ENCODE measurements at regions not wholly inside any gene's neighbourhood (a gene's known extent, or its start where the extent isn't known, plus 50 kb on each side); places are given as distances from the start of the nearest gene placed in this dataset.

DNA sequence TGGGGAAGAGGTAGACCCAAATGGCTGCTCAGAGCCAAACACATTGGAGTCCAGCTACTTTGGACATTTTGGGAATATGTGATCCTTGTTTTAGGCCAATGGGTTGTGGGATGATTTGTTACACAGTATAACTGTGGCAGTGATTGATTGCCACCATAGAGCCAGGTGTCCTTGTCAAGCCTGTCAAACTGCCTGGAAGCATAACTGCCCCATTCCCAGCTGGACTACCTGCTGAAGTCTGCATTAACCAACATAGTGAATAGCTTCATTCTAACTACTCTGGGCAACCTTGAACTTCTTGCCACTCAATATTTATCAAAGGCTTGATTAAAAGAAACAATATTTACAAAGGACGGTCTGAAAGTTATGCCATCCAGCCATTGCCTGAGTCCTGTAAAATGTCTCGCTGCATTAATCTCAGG, 164.7 kb downstream of the LINC00237 start:
- Mint-ChIP-seq H3K27ac (ENCODE audit: unreplicated experiment) (no peak overlapping the region), H3K36me3 (ENCODE audit: low read depth) (no peaks in the 10 kb centered on the region), H3K4me1 (ENCODE audit: low read depth) (no peaks in the 10 kb centered on the region), H3K9me3 (ENCODE audit: low read depth) (peaks cover 28% of the 10 kb centered on the region), H3K27me3 (ENCODE audit: low read depth) (no peaks in the 10 kb centered on the region), H3K4me3 (ENCODE audit: unreplicated experiment) (no peak overlapping the region)
- DNase-seq (ENCODE audit: low spot score) = no peak
- TF ChIP-seq, protein P1, sequence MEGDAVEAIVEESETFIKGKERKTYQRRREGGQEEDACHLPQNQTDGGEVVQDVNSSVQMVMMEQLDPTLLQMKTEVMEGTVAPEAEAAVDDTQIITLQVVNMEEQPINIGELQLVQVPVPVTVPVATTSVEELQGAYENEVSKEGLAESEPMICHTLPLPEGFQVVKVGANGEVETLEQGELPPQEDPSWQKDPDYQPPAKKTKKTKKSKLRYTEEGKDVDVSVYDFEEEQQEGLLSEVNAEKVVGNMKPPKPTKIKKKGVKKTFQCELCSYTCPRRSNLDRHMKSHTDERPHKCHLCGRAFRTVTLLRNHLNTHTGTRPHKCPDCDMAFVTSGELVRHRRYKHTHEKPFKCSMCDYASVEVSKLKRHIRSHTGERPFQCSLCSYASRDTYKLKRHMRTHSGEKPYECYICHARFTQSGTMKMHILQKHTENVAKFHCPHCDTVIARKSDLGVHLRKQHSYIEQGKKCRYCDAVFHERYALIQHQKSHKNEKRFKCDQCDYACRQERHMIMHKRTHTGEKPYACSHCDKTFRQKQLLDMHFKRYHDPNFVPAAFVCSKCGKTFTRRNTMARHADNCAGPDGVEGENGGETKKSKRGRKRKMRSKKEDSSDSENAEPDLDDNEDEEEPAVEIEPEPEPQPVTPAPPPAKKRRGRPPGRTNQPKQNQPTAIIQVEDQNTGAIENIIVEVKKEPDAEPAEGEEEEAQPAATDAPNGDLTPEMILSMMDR (IDR thresholded peaks at IDR 0.05) = no peak

DNA sequence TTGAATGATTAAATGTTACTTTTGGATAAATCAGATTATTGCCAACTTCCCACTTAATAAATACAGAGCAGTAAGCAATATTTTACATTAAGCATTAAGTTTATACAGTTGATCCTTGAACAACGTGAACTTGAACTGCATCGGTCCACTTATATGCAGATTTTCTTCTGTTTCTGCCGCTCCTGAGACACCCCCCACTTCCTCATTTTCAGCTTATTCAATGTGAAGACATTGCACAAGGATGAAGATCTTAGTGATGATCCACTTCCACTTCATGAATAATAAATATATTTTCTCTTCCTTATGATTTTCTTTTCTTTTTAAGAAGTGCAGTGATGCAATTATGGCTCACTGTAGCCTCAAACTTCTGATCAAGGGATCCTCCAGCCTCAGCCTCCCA, 167.2 kb downstream of the LINC00237 start:
- no peaks in the 10 kb centered on the region for H3K27me3 Mint-ChIP-seq (ENCODE audit: low read depth)

DNA sequence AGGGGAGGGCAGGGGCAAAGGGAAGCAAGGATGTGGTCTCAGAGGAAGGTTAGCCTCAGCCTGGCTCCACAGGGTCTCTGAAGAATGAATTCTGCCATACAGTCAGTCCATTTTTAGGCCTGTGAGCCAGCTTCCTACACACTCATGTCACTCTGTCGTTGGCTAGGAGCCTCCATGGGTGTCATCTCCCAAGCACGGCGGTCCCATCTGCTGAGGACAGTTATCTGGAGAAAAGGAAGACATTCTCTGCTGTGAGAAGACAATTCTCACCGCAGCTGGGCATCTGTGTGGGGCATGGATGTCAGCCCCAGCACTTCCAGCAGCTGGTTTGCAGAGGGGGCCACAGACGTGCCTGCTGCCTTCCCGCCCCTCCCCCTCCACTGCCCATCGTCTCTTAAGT, 167.6 kb downstream of the LINC00237 start:
- Mint-ChIP-seq H3K27ac (ENCODE audit: unreplicated experiment) (no peak overlapping the region), H3K4me1 (ENCODE audit: low read depth) (no peaks in the 10 kb centered on the region), H3K36me3 (ENCODE audit: low read depth) (no peaks in the 10 kb centered on the region), H3K9me3 (ENCODE audit: low read depth) (peaks cover 19% of the 10 kb centered on the region), H3K4me3 (ENCODE audit: unreplicated experiment) (no peak overlapping the region), H3K27me3 (ENCODE audit: low read depth) (no peaks in the 10 kb centered on the region)
- no peak for DNase-seq (ENCODE audit: low spot score)
- TF ChIP-seq, protein P1 (IDR thresholded peaks at IDR 0.05) = no peak

More for the DNA sequence above, 167.2 kb downstream of the LINC00237 start:
- Mint-ChIP-seq H3K4me3 (ENCODE audit: unreplicated experiment) (no peak overlapping the region), H3K9me3 (ENCODE audit: low read depth) (peaks cover 19% of the 10 kb centered on the region), H3K27ac (ENCODE audit: unreplicated experiment) (no peak overlapping the region), H3K36me3 (ENCODE audit: low read depth) (no peaks in the 10 kb centered on the region), H3K4me1 (ENCODE audit: low read depth) (no peaks in the 10 kb centered on the region)
- TF ChIP-seq, protein P1 (IDR thresholded peaks at IDR 0.05) = no peak
- DNase-seq (ENCODE audit: low spot score) = no peak

DNA sequence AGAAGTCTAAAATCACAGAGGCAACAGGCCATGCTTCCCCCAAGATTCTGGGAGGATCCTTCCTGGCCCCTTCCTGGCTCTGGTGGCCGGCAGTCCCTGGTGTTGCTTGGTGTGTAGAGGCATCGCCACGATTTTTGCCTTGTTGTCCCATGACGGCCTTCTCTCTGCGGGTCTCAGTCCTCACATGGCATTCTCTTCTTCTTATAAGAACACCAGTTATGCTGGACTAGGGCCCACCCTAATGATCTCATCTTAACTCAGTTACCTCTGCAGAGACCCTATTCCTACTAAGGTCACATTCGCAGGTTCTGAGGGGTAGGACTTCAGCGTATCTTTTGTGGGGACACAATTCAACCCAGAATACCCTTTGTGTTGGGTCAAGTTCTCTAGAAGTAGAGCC, 168.0 kb downstream of the LINC00237 start:
- Mint-ChIP-seq H3K4me3 (ENCODE audit: unreplicated experiment) (no peak overlapping the region), H3K9me3 (ENCODE audit: low read depth) (peaks cover 19% of the 10 kb centered on the region), H3K4me1 (ENCODE audit: low read depth) (no peaks in the 10 kb centered on the region), H3K36me3 (ENCODE audit: low read depth) (no peaks in the 10 kb centered on the region), H3K27ac (ENCODE audit: unreplicated experiment) (no peak overlapping the region), H3K27me3 (ENCODE audit: low read depth) (no peaks in the 10 kb centered on the region)
- no peak for DNase-seq (ENCODE audit: low spot score)
- TF ChIP-seq, protein P1 (IDR thresholded peaks at IDR 0.05) = no peak

DNA sequence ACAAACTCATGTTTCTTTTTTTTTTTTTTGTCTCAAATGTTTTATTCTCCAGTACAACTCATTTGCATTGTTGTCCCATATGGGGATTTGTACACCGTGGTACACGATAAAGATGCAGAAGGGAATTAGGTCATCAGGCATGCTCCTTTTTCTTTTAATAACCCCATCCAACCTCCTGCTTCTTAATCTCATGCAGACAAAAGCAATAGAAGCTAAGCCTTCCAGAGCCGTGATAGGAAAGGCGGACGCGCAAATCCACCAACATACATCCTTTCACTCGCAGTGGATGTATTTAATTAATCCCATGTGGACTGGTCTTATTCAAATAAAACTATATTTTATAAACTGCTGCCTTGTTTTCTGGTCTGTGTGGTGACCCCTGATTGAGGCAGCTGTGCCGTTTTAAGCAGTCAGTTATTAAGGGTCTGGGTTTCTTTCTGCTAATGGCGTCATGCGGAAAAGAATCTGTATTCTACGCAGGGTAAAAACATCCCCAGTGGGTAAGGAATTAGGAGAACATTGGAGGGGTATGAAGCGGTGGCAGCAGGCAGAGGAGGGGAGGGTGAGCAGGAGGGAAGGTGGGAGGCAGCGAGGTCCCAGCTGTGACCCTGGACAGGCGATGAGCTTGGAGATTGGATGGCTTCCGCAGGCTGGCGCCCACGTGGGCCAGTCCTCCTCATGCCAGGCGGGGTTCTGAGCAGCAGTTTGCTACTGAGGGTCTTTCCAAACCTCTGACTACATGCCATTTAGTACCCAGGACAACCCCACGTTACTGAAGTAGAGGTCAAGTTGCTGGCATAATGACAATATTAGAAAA, 172.8 kb downstream of the LINC00237 start:
- Mint-ChIP-seq H3K27me3 (ENCODE audit: low read depth) (no peaks in the 10 kb centered on the region), H3K4me1 (ENCODE audit: low read depth) (no peaks in the 10 kb centered on the region), H3K9me3 (ENCODE audit: low read depth) (no peaks in the 10 kb centered on the region), H3K36me3 (ENCODE audit: low read depth) (no peaks in the 10 kb centered on the region), H3K27ac (ENCODE audit: unreplicated experiment) (no peak overlapping the region), H3K4me3 (ENCODE audit: unreplicated experiment) (no peak overlapping the region)
- TF ChIP-seq, protein P1 (IDR thresholded peaks at IDR 0.05) = no peak
- no peak for DNase-seq (ENCODE audit: low spot score)

Data from chondrocyte (in vitro differentiated cells).